ENCODE measurements at regions not wholly inside any gene's neighbourhood (a gene's known extent, or its start where the extent isn't known, plus 50 kb on each side); places are given as distances from the start of the nearest gene placed in this dataset.

DNA sequence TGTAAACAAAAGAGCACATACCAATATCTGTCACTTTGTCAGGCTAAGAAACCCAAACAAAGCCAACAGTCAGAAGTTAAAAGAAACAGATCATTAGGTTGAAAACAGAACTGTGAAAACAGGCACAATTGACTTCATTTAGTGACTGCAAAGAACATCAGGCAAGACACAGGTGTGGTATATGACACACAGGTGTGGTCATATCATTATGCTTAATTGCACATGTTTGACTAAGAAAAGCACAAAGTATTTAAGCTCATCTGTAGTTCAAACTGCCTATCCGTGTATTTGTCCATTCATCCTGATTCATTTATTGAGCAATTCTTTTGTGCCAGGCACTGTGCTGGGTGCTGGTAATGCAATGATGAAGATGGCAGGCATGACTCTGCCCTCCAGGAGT, 150.7 kb downstream of the DEFB131A start:
- no peak for TF ChIP-seq CTCF (IDR thresholded peaks at IDR 0.05)
- TF ChIP-seq POLR2A (IDR thresholded peaks at IDR 0.05): no peak
